Lower leg skin (tissue), 4 donors: ENCODE measurements at regions not wholly inside any gene's neighbourhood (a gene's known extent, or its start where the extent isn't known, plus 50 kb on each side); places are given as distances from the start of the nearest gene placed in this dataset.

Experiments used
- DNase-seq, 2 donors: peaks; one replicate each; pipeline ENCODE4 v3.0.0-alpha.2; 2019; ENCODE audit warnings: low spot score in 2 of 2
- H3K4me3 ChIP-seq: fragments of 200-600 bp; sonication (generic); 2 replicates; pipeline ENCODE4 v1.5.1; 2017; ENCODE audit warnings: mild to moderate bottlenecking, low read depth; ENCODE audit not compliant: poor library complexity, severe bottlenecking
- POLR2A ChIP-seq, 2 donors: fragments of 450-650 bp; IDR thresholded peaks; one replicate each; pipeline ENCODE4 v1.6.1; 2016 to 2017; ENCODE audit warnings: antibody characterized with exemption in 2 of 2, mild to moderate bottlenecking in 1 of 2, moderate library complexity in 1 of 2
- WGBS, 2 donors: methylation state at CpG; one replicate each; pipeline ENCODE4 v1.1.5; 2018; 5-methylcytosine and 5-hydroxymethylcytosine counted together
- intact Hi-C: fragments of 100-400 bp; cut with DNase I; formaldehyde crosslinking; loops from one replicate; pipeline ENCODE4 v1.15.0; 2023; ENCODE audit warnings: low total_unique reads
- TF ChIP-seq, protein P1 (sequence below), 3 donors: fragments of 450-650 bp; IDR thresholded peaks; one replicate each; pipeline ENCODE4 v1.5.1; 2016; ENCODE audit warnings: antibody characterized with exemption in 3 of 3, mild to moderate bottlenecking in 3 of 3, moderate library complexity in 2 of 3

DNA sequence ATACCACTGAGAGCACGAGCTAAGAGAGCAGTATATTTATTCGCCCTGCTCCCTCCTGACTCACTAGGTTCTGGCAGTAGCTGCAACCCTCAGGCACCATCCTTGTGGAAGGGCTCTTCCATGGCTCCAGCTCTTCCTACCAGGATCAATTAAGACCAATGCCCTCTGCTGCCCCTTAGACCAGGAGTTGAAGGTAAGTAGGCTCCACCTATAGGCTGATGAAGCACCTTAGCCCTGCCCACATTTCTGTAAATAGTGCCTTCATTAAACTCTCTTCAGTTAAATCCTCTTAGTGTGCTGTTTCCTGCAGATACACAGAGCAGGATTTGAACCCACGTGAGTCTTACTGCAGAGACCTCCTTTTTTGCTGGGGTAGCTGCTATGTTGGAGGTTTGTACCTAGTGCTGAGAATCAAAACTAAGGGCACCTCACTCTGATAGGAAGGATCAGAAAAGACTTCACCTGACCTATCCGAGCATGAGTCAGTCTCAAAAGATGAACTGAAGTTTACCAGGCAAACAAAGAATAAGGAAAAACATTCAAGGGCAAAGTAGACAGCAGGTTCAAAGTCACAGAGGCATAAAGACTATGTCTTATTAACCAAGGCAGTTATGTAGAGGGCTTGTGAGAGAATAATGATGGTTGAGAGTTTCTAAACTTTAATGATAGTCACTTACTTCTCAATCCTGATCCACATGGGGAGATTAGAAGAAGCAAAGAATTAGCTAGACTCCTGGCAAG, 56.9 kb upstream of the BEND6 start:
- no peak overlapping the region for H3K4me3 ChIP-seq
- 88 to 91% methylated on average over 4 of the region's 4 CpGs for WGBS, 2 donors
- intact Hi-C loops: no loop called here
- TF ChIP-seq, protein P1, sequence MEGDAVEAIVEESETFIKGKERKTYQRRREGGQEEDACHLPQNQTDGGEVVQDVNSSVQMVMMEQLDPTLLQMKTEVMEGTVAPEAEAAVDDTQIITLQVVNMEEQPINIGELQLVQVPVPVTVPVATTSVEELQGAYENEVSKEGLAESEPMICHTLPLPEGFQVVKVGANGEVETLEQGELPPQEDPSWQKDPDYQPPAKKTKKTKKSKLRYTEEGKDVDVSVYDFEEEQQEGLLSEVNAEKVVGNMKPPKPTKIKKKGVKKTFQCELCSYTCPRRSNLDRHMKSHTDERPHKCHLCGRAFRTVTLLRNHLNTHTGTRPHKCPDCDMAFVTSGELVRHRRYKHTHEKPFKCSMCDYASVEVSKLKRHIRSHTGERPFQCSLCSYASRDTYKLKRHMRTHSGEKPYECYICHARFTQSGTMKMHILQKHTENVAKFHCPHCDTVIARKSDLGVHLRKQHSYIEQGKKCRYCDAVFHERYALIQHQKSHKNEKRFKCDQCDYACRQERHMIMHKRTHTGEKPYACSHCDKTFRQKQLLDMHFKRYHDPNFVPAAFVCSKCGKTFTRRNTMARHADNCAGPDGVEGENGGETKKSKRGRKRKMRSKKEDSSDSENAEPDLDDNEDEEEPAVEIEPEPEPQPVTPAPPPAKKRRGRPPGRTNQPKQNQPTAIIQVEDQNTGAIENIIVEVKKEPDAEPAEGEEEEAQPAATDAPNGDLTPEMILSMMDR (IDR thresholded peaks at IDR 0.05): no peak
- TF ChIP-seq POLR2A (IDR thresholded peaks at IDR 0.05): no peak
- no peak for DNase-seq

DNA sequence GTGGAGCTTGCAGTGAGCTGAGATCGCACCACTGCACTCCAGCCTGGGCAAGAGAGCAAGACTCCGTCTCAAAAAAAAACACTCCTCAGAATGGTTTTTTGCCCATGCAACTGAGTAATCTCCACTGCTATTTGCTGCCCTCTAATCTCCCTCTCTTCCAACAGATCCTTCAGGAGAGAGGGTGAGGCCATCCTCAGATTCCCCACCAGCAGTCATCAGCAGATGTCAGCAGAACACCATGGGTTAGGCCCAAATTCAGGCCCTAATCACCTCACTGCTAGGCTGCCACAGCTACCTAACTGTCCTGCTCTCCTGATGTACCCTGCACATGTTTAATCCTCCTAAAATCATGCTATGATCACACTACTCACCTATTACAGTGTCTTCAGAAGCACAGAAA, 63.2 kb upstream of the BEND6 start:
- intact Hi-C loops: no loop called here
- H3K4me3 ChIP-seq: no peak overlapping the region
- WGBS, 2 donors: 91 to 95% methylated on average over 2 of the region's 2 CpGs
- TF ChIP-seq, protein P1 (IDR thresholded peaks at IDR 0.05): no peak
- TF ChIP-seq POLR2A (IDR thresholded peaks at IDR 0.05): no peak
- no peak for DNase-seq

DNA sequence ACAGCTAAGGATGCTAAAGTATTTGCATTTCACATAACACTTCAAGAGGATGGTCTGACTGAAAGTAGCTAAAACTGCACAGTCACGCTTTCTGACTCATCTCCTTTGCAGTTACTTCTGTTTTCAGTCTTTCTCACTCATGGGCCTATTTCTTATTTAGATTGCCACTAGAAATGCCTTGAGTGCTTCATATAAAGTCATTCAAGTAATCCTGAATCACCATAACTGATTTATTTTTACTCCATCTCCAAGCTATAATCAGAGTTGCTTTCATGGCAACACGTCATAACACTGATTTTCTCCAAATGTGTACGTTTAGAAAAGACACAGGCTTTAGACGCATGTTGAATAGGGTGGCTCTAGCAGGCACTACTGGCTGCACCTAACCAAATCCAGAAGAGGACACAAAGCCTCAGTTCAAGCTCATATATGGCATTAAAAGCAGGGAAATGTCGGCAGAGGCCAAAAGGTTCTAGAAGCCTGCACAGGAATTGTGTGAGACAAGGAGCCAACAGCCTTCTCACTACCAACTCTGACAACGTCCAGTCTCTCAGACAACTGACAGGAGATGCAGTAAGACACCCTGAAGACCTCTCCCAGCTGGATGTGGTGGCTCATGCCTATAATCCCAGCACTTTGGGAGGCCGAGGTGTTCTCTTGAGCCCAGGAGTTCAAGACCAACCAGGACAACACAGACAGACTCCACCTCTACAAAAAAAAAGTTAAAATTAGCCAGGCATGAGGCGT, 64.1 kb upstream of the BEND6 start:
- no peak for TF ChIP-seq POLR2A (IDR thresholded peaks at IDR 0.05)
- TF ChIP-seq, protein P1 (IDR thresholded peaks at IDR 0.05): no peak
- no peak overlapping the region for H3K4me3 ChIP-seq
- intact Hi-C loops: no loop called here
- WGBS, 2 donors: 80 to 84% methylated on average over 8 of the region's 8 CpGs
- DNase-seq: no peak

DNA sequence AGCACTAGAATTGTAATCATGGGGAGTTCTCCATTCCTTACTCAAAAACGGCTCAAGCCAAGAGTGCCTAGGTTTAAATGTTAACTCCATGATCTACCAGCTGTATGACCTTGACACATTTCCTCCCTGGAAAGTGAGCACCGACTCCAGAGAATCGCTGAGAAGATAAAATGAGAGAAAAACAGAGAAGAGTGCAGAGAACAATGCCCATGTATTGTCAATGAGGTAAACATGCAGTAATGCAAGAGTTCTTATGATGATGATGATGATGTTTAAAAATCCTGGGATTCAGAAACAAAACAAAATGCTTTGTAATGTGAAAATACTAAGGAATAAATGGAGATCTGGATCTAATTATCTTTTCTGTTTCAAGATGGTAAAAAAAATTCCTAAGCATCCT, 64.8 kb upstream of the BEND6 start:
- TF ChIP-seq, protein P1 (IDR thresholded peaks at IDR 0.05): no peak
- no peak for TF ChIP-seq POLR2A (IDR thresholded peaks at IDR 0.05)
- DNase-seq: no peak
- no peak overlapping the region for H3K4me3 ChIP-seq
- intact Hi-C loops: no loop called here
- WGBS, 2 donors: 56 to 61% methylated on average over 3 of the region's 3 CpGs

DNA sequence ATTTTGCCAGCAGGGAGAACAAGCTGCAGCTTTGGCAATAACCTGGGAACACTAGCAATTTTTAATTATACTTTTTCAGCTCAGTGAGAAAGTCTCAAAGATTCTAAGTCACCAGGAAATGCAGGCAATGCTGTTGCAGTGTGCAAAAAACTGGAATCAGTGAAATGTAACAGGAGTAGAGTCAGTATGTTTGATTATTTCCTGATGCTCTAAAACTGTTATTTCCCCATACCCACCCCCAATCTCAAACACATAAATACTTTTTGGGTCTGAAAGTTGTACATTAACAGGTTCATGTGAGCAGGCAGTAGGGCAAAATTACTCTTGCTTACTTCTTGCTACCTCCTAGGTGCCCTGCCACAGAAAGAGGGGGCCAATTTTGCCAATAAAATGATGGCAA, 65.4 kb upstream of the BEND6 start:
- TF ChIP-seq, protein P1 (IDR thresholded peaks at IDR 0.05): no peak
- TF ChIP-seq POLR2A (IDR thresholded peaks at IDR 0.05): no peak
- no peak overlapping the region for H3K4me3 ChIP-seq
- intact Hi-C loops: no loop called here
- no peak for DNase-seq
